NCI-H1105 (cell line): ENCODE measurements at regions not wholly inside any gene's neighbourhood (a gene's known extent, or its start where the extent isn't known, plus 50 kb on each side); places are given as distances from the start of the nearest gene placed in this dataset.

Experiments
- DNase-seq: peaks from one replicate; lab custom pipeline; 2025; lab: John Stamatoyannopoulos, UW

- no peak for DNase-seq
These were observed 215.6 kb downstream of the PIK3R1 start for GRCh38 chr5:68431186-68431585.

GRCh38 chr5:68431601-68432337, 216.2 kb downstream of the PIK3R1 start:
- no peak for DNase-seq

GRCh38 chr5:68432682-68433081, 217.1 kb downstream of the PIK3R1 start:
- DNase-seq: no peak

- DNase-seq: no peak
These were observed 218.0 kb downstream of the PIK3R1 start for GRCh38 chr5:68433526-68433922.

DNA sequence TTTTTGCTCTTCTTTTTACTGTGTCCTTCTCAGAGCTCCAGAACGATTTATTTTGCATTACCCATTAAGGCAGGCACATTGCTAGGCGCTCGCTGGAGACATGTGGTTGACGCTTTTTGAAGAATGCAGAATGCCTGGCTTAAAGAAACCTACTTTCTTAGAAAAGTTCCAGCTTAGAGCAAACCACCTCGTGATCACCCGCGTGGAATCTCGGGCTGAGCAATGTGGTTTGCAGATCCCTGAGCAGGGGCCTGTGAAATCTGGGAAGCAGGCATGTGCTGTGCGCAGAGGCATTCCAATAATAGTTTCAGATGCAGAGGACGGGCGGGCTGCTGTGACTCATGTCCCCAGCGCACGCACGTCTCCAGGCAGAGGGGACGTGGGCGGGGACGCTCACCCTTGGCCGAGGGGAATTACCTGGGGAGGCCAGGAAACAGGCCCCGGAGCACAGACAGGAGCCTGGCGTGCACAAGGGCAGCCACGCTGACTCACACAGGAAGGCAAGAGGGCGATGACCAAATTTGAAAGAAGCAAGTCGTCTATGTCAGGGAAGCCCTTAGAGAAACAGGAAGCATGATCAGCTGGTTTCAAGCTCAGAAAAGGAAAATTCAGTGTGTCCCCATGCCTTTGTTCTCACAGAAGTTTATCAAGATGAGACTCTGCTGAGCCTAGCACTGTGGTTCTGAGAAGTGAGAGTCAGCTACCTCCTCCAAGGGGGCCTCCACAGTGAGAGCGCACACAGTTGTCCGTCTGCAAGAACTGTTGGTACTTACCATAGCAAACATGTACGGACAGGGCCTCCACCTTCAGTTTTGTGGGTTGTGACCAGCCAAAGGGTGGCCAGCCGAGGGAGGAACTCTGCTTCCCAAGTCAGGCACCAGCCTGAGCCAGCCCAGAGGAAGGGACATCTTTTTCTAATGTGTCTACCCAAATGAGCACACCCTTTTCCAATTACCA, 218.6 kb downstream of the PIK3R1 start:
- no peak for DNase-seq

- DNase-seq: no peak
These were observed 220.1 kb downstream of the PIK3R1 start for GRCh38 chr5:68435611-68436010.

DNA sequence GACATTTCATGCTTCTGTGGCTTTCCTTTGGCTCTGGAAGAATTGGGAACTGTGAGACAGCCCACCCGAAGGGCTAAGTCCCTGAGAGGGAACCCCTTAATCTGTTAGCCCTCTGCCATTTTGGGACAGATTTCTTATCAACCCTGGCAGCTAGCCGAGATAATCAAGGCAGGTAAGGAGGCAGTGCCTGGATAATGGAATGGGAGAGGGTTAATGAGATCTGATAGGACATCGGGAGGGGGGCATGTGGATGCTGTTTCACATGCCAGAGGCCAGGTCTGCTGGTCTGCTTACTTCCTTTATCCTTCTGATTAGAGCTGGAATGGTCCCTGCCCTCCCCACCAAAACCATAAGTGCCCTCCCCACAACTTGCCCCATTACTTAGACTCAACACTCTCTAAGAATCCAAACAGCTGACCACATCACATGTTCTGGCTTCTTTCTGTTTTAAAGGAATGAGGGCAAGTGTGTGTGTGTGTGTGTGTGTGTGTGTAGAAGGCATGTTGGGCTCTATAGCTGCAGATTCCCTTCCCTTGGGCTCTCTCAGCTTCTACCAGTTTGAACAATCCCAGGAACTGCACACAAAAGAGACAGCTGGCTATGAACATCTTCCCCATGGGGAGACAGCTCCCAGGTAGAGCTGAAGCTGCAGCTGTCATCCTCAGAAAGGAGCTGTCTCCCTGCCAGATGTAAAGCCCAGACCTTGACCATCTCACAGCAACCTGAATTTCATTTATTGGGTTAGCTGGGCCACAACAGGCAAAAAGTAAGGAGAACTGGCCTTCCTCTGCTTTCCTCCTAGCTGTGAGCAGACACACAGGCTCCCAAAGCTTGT, 221.3 kb downstream of the PIK3R1 start:
- no peak for DNase-seq

GRCh38 chr5:68438876-68439275, 223.3 kb downstream of the PIK3R1 start:
- DNase-seq: no peak

DNA sequence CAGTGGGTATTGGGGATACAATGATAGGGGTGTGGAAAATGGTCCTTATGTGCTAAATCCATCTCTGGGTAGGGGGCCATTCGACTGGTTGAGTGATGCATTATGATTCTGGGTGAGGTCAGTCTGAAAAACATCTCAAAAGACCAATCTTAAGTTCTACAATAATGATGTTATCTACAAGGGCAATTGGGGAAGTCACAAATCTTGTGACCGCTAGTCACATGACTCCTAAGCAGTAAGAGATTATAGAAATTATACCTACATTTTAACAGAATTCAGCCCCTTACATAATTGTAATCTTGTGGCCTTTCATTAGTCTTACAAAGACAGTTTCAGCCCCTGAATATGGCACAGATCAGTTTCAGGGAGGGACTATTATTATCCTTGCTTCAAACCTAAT, 224.7 kb downstream of the PIK3R1 start:
- no peak for DNase-seq

- DNase-seq: no peak
These were observed 225.1 kb downstream of the PIK3R1 start for GRCh38 chr5:68440651-68441050.

DNA sequence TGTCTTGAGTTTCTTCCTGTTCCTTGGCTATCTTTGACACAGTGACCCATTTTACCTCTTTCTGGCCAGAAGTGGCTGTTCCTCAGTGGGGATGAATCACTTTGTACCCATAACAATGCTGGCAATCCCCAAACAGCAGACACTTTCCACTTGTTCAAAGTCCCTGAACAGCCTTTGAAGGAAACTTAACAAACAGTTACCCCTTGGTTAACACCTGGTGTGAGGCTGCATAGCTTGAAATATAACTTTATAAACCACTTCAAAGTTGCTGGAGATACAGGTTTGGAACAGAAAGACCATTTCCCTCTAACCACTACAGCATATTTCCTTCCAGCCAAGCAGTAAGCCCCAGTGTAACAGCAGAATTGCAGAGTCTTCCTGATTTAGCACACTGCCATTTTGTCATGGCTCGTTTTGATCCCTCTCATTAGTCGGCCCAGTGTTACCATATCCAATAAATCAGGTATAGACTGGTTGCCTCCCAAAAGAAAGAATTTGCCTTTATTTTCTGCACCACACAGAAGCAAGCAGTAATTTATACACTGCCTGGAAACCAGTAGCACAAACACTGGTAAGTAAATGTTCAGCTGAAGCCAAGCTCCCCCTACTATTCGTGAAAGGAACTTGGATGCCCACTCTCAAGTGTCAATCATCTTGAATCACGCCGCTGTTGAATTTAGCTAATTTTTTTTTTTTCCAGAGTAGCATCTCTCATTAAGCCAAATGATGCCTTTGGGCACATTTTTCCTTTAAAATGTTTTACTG, 225.9 kb downstream of the PIK3R1 start:
- no peak for DNase-seq

GRCh38 chr5:68443091-68443490, 227.5 kb downstream of the PIK3R1 start:
- no peak for DNase-seq

DNA sequence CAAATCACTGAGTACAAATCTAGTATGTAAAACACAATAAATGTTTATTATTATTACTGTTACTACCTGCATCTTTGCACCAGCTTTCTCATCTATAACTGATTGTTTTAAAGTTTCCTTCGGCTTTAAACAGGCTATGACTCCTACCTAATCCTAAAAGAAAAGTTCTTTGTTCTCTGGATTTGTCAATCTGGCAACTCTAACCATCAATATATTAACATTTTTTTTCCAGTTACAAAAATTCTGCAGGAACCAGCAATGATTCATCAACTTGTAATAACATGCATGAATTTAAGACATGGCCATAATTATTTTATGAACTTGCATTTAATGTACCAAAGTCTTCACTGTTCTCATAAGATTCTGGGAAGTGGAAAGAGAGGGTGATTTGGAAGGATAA, 228.5 kb downstream of the PIK3R1 start:
- no peak for DNase-seq

- no peak for DNase-seq
These were observed 229.3 kb downstream of the PIK3R1 start for GRCh38 chr5:68444833-68445232.

GRCh38 chr5:68445257-68446069, 229.9 kb downstream of the PIK3R1 start:
- DNase-seq: no peak

GRCh38 chr5:68446070-68446357, 230.5 kb downstream of the PIK3R1 start:
- no peak for DNase-seq

DNA sequence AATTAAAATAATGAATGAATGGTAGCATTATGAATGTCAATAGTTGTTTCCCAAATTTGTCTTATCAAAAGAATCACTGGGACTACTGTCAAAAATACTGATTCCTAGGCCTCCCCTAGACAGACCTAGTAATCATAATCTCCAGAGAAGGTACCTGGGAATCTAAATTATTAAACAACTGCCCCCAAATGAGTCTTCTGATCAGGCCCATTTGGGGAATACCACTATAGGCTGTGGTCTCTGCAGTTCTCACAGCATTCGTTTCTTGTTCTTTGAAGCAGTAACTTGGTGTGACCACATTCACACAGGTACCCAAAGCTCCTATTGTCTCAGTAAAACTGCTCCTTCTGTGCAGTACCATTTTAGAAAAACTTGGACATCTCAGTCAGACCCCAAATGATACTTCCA, 230.9 kb downstream of the PIK3R1 start:
- no peak for DNase-seq

- DNase-seq: no peak
These were observed 231.8 kb downstream of the PIK3R1 start for GRCh38 chr5:68447136-68447929.

DNA sequence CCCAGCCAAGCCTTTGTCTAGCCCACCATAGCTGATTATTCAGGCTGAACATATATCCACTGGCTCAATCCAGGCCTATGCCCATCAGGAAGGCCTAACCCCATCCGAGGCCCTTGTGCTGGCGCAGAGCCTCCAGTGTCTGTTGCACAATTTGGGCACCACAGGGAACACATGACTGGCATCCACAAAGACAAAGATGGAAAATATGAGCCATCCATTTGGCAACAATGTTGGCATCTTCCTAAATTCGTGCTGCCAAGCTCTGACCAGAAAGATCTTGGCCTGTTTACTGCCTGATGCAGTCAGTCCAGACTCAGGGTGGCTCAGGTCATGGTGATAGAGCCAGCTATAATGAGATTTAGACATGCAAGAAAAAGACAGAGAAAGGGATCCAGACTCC, 233.8 kb downstream of the PIK3R1 start:
- DNase-seq: no peak

DNA sequence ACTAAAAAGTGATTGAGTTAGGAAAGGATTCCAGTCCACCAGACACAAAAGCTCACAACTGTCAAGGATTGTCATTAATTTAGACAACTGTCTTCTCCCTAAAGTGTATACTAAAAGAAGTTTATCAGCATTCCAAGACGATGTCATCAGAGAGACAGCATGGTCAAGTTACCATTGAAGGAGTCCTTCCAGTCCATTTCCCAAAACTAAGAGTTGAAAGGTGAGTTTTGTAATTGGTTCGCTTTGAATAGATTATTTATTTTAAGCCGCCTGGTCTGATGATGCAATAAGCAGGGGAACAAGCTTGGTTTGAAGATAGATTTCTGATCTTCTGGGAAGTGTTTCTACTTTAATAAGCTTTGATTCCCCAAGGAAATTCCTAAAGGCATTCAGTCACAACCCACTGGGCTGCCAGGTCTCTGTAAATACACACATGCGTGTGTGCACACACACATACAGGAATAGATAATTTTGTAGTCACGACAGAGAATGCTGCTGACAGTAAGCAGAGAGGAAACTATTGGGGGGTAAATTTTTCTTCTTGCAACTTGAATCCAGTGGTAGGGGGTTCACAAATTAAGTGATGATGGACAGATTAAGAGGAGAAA, 234.8 kb downstream of the PIK3R1 start:
- no peak for DNase-seq
